ENCODE measurements at regions not wholly inside any gene's neighbourhood (a gene's known extent, or its start where the extent isn't known, plus 50 kb on each side); places are given as distances from the start of the nearest gene placed in this dataset.
"Not testable (repeated sequence)": the region's sequence is repeated elsewhere in the genome, so short reads cannot be mapped to it uniquely, and the experiment has no call there.

- no peak for DNase-seq
These were observed 2749.9 kb downstream of the PCDH9 start for GRCh38 chr13:64480211-64480610.

DNA sequence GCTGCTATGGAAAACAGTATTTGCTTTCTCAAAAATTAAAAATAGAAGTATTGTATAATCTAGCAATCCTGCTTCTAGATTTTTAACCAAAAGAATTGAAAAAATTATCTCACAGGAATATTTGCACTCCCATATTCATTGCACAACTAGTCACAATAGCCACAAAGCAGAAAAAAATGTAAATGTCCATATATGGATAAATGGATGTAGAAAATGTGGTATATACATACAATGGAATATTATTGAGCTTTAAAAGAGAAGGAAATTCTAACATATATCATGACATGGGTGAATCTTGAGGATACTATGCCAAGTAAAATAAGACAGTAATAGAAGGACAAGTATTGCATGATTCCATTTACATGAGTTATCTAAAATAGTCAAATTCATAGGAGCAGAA, 2753.0 kb downstream of the PCDH9 start:
- DNase-seq, result no peak

DNA sequence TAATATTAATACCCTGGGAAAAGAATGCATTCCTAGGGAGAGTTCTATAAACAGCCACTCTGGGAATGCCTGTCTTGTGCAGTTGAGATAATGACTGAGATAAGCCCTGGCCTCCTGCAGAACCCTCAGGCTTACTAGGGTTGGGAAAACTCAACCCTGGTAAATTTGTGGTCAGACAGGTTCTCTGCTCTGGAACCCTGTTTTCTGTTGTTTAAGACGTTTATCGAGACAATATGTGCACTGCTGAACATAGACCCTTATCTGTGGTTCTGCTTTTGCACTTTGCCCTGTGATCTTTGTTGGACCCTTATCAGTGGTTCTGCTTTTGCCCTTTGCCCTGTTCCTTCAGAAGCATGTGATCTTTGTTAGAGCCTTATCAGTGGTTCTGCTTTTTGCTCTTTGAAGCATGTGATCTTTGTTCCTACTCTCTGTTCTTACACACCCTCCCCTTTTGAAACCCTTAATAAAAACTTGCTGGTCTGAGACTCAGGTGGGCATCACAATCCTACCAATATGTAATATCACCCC, 2754.0 kb downstream of the PCDH9 start:
- not testable (repeated sequence) for DNase-seq

DNA sequence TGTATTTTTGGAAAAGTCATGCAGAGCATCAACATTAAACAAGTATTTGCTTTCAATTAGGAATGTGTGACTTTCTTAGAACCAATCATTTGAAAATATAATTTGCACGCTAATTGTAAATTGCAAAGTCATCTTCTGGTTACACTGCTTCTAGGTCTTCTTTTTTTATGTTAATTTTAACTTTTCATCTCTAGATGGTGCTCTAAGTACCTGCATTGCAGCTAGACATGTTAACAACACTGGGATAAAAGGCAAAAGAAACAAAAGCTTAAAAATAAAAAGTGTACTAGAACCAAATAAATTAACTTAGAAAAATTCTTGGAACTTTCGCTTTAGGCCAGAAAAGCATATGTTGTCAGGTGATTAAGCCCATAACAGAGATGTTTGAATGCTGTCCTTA, 2758.2 kb downstream of the PCDH9 start:
- peak; percentile 59 for DNase-seq

- DNase-seq, result no peak
These were observed 2759.4 kb downstream of the PCDH9 start for GRCh38 chr13:64470751-64471150.

- DNase-seq, result no peak
These were observed 2770.4 kb downstream of the PCDH9 start for GRCh38 chr13:64459778-64460177.

DNA sequence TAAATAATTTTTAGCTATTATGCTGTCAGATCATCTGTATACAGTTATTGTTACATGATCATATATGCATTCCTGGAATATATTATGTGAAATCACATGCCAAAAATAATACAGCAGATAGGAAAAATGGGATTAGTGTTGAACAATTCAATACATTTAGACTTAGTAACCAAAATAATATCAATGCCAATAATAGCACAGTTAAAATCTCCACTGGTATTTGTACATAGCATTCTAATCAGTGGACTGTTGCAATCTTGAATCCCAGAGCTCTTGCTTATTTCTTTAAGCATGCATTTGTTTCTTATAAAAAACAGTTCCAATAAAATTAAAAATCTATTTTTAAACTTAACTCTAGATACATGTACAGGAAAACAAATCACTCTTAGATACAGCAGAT, 2772.2 kb downstream of the PCDH9 start:
- DNase-seq, result peak; percentile 32

DNA sequence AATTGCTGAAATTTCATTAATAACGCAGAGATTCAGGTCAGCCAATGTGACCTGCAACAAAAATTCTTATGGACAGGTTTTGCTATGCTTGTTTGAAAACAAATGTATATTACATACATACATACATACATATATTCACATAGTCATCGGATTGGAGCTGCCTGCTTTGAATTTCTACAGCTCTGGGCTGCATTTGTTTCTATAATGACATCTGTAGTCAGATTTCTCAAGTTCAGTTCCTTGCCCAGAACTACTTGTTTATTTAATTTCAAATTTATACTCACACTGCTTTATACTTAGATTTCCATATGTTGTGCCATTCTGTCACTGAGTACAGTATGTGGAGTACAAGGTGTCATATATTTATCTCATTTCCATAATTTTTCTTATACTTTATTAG, 2775.0 kb downstream of the PCDH9 start:
- no peak for DNase-seq

DNA sequence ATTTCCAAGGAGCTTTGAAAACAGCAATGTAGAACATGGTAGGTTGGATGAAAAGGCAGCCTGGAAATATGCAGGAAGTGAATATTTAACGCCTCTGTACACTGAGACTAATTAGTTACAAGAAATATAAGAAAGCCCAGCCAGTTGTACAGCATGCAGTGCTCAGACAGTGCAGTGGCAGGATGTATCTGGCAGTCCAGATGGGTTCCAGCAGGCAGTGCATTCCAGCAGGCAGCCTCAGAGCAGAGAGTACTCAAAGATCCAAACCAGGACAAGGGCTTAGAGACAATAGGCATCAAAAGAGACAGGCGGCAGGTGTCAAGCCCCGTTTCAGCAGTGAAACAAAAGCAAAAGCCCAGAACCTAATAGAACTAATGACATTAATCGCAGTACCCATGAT, 2776.3 kb downstream of the PCDH9 start:
- DNase-seq, result peak; percentile 6

GRCh38 chr13:64446372-64446771, 2783.8 kb downstream of the PCDH9 start:
- peak; percentile 19 for DNase-seq

GRCh38 chr13:64441740-64442139, 2788.4 kb downstream of the PCDH9 start:
- DNase-seq, result no peak

DNA sequence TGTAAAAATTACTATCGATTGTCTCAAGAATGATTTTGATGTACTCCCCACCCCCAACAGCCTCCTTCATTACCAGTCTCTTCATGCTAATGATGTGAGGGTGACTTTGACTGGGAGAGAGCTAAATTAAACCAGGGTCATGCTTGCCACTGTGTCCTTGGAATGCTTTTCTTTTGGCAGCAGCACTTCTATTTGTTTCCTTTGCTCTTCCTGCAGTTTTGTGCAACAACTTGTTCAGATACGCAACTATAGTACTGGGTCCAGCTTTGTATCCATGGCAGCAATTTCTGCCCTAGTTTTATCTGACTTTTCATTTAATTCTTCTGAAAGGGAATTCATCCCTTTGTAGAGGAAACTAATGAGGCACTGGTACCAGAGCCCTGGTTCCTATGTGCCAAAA, 2792.1 kb downstream of the PCDH9 start:
- DNase-seq, result no peak

DNA sequence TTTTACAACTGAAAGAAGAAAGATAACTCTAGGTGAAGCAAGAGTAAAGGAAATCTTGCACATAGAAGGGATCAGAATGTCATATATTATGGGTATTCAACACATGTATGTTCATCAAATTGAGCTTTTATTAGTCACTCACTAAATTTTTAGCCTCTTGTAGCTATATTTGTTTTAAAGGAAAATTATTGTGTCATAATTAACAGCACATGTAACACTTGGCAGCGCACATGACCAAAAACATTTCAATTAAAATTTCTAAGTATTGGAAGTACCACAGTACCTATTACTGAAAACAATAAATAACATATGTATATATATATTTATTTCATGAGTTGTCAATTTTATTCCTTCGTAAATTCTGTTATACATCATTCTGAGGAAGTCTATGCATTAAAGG, 2800.4 kb downstream of the PCDH9 start:
- no peak for DNase-seq

DNA sequence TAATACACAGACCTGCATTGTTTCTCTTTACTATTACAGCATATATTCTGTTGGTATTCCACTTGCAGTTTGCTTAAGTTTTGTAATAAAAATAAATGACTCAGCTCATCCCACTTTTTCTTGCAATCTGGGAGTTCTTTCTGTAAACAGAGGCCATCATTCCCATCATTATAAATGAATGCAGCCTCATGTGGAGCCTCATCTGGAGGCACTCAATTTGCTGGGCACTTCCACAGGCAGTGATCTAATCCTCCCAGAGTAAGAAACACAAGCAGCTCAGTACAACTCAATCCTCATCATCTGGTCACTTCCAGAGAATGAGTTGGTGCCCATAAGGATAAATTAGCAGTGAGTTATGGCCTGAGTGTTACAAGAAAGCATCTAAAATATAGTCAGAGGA, 2801.9 kb downstream of the PCDH9 start:
- DNase-seq, result peak; percentile 59

GRCh38 chr13:64423467-64423866, 2806.7 kb downstream of the PCDH9 start:
- no peak for DNase-seq

DNA sequence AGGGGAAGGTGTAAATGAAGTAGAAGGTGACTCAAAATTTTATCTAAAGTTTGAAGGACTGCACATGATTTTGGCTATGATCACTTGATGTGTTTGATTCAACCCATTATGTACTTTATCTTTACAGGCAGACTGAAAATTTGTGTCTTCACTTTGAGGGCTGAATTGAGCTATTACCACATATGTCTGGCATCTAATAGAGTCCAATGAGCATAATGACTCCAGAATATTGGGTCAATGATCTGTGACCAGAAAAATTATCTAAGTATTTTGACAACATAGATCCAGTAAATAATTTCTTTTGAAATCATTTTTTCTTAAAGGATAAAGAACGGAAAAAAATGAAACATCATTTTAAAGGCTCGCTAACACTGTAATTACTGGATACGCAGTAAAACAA, 2810.0 kb downstream of the PCDH9 start:
- DNase-seq, result no peak

DNA sequence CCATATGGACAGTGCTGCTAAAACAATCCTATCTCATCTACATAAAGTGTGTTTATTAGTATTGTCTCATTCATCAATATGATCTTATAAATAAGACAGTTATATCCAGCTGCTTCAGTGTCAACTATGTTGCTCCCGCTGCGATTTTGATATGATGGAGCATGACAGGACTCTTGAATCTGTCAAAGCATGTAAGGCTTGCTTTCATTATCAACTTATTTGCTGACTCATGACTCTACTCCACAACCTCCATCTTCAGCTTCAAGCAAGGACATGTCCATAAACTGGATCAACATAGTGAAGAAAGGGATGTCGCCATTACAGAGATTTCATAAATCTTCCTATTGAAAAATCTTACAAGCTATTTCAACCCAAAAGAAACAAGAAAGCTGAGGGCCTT, 2812.6 kb downstream of the PCDH9 start:
- no peak for DNase-seq

DNA sequence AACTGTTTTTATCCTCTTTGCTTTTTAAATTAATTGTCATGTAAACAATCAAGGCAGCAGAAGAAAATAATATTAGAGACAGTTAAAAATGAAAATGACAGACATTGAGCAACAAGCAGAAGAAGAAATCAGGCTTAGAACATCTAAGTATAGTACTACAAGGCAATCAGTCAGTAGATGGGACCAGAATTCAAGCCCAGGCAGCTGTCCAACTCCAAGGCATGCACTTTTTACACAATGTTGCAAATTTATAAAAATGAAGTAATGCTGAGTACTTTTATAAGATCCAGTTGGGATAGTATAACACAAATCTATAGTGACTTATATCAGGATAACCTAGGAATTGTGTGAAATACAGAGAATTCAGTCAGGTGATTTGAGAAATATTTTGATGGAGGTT, 2815.8 kb downstream of the PCDH9 start:
- no peak for DNase-seq

DNA sequence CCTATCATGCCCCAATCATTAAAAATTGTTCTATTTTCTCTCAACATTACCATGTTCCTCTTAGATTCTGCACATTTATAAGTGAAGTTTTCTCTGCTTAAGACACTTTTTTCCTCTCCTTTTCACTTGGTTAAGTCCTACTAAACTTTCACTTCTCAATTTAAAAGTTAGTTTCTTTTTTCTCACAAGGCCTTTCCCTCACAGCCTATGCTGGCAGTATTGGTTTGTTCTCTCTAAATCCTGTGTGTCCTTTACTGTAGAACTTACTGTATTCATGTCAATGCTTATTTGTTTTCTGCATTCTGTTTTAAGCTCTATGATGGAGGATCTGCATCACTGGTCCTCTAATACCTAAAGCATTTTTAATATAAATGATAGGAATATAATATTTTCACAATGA, 2816.6 kb downstream of the PCDH9 start:
- DNase-seq, result no peak

DNA sequence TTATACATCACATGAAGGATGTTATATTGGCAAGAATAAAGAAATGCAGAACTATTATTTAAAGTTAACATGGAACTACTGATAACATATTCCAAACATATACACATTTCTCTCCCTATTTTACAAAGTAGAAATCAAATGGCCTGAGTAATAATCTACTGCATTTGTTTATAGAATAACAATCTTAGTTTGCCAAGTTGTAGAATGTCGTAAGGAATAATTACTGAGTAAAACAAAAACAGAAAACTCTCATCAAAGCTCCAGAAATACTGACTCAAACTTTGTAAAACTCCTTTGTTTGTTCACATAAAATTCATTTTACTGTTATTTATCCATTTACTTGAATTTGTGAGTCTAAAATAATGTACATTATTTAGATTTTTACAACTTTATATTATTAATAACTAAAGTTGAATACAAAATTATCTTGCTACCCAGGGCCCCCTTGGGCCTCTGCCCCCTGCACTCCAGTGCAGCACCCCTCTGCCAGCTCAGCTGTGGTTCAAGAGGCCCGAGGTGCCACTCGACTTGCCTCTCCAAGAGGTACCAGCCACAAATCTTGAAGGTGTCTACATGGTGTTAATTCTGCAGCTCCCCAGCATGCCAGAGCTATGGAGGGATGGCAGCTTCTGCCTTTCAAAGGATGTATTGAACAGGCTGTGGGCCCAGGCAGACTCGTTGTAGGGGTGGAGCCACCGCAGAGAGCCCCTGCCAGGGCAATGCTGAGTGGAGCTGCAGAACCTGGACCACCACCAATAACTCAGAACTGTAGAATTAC, 2819.7 kb downstream of the PCDH9 start:
- DNase-seq, result no peak

DNA sequence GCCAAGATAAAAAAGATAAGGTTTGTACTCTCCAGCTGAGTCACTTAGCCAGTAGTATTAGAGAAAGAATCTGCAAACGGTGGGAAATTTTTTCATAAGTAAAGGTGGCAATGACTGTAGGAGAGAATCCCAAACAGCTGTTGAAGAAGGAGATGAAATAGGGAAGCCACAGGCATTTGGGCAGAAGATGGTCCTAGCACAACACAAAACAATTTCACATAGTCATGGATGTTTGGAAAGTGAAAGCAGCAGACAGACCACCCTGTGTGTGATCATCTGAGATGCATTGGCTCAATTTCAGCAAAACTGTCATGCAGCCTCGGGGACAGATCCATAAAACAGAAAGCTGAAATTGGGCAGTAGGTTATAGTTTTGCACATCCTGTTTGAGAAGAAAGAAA, 2832.4 kb downstream of the PCDH9 start:
- peak; percentile 33 for DNase-seq

DNA sequence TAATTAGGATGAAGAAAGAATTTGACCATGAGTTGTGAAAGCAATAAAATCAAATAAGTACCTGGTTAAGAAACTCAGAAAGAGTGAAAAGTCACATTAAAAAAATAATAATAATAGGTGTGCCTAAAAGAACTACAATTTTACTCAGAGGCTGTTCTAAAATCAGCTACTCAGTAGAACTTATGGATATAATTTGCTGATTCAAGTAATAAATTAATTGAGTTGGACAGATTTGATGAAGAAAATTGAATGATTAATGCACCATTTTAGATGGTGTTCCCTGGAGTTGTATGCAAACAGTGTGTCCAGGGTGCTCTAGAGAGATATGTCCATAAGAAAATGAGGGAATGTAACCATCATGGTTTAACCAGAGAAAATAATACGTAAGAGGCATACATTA, 2852.5 kb downstream of the PCDH9 start:
- no peak for DNase-seq

DNA sequence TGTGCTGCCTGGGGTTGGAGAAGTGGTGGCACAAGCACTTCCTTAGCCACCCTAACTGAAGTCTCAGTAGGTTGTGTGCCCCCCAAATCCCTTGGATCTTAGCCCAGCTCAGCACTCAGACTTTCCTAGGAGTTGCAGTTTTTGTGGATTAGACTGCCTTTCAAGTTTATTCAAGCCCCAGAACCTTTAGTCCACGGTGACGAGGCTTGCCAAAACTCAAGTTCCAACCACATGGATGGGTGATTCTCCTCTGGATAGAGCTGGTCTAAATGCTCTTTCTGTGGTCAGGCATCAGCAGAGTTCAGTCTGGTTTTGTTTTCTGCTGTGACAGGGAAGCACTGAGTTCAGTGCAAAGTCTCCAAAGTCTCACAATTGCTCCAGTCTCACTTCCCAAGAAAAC, 2858.7 kb downstream of the PCDH9 start:
- no peak for DNase-seq

DNA sequence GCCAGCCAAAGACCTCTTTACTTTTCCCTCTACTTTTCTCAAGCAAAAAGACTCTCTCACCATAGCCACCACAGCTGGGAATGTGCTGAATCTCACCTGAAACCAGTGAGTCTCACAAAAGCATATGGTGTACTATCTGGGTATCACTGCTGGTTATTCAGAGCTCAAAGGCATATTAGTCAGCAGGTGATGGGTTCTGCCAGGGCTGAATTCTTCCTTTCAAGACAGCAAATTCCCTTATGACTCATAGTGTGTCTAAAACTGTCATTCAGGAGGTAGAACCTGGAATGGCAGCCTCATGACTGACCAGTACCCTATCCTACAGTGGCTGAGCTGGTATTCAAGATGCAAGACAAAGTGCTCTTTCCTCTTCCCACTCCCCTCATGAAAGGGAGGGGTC, 2859.1 kb downstream of the PCDH9 start:
- DNase-seq, result peak; percentile 55

GRCh38 chr13:64369121-64369520, 2861.0 kb downstream of the PCDH9 start:
- DNase-seq, result peak; percentile 2
